ENCODE measurements at regions not wholly inside any gene's neighbourhood (a gene's known extent, or its start where the extent isn't known, plus 50 kb on each side); places are given as distances from the start of the nearest gene placed in this dataset.

DNA sequence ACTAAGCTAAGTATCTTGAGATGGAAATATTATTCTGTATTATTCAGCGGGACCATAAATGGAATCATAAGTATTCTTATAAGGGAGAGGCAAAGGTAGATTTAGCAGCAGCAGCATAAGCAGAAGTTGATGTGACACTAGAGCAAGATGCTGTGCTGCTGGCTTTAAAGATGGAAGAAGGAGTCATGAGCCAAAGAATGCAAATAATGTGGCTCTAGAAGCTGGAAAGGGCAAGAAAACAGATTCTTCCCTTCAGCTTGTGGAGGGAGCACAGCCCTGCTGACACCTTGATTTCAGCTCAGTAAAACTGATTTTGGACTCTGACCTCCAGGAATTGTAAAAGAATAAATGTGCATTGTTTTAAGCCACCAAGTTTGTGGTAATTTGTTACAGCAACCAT lies 144.2 kb upstream of the ANKRD28 start:
- H2AFZ ChIP-seq (ENCODE audit: control insufficient read depth, low read length) = no peak overlapping the region
- H4K20me1 ChIP-seq (ENCODE audit: control insufficient read depth, extremely low read depth, insufficient read depth, low read length) = no peaks in the 10 kb centered on the region
- H3K4me2 ChIP-seq (ENCODE audit: control insufficient read depth, extremely low read depth, insufficient read depth, low read depth, low read length) = no peak overlapping the region
- H3K27me3 ChIP-seq (ENCODE audit: control insufficient read depth, extremely low read depth, insufficient read depth, low read length) = no peaks in the 10 kb centered on the region
- H3K9me3 ChIP-seq (ENCODE audit: control insufficient read depth, low read depth, low read length) = no peaks in the 10 kb centered on the region
- no peak overlapping the region for H3K9ac ChIP-seq (ENCODE audit: control insufficient read depth, extremely low read depth, insufficient read depth, low read length)
- no peak for FAIRE-seq
- H3K4me1 ChIP-seq (ENCODE audit: control insufficient read depth, extremely low read depth, insufficient read depth, low read length) = no peaks in the 10 kb centered on the region
- no peak overlapping the region for H3K4me3 ChIP-seq (ENCODE audit: control insufficient read depth in 2 of 3, extremely low read depth in 1 of 3, insufficient read depth in 2 of 3, low read depth in 1 of 3, low read length in 3 of 3)
- H3K9me1 ChIP-seq (ENCODE audit: control insufficient read depth, extremely low read depth, insufficient read depth, low read length) = no peaks in the 10 kb centered on the region
- dilution Hi-C loops (cut with MboI; ENCODE audit: extremely low pct_ligation_motif_present, low sequenced_read_pairs) = no loop called here
- TF ChIP-seq, protein P1, sequence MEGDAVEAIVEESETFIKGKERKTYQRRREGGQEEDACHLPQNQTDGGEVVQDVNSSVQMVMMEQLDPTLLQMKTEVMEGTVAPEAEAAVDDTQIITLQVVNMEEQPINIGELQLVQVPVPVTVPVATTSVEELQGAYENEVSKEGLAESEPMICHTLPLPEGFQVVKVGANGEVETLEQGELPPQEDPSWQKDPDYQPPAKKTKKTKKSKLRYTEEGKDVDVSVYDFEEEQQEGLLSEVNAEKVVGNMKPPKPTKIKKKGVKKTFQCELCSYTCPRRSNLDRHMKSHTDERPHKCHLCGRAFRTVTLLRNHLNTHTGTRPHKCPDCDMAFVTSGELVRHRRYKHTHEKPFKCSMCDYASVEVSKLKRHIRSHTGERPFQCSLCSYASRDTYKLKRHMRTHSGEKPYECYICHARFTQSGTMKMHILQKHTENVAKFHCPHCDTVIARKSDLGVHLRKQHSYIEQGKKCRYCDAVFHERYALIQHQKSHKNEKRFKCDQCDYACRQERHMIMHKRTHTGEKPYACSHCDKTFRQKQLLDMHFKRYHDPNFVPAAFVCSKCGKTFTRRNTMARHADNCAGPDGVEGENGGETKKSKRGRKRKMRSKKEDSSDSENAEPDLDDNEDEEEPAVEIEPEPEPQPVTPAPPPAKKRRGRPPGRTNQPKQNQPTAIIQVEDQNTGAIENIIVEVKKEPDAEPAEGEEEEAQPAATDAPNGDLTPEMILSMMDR (optimal IDR thresholded peaks at IDR 0.05 in 1 of 3, IDR thresholded peaks at IDR 0.05 in 1 of 3, conservative IDR thresholded peaks at IDR 0.05 in 1 of 3; ENCODE audit: extremely low read depth in 1 of 3, insufficient read depth in 2 of 3, low read length in 3 of 3) = no peak
- no peak for TF ChIP-seq EZH2 (IDR thresholded peaks at IDR 0.05; ENCODE audit: low read length)
- DNase-seq (ENCODE audit: low read depth, low spot score) = no peak
- H3K27ac ChIP-seq (ENCODE audit: control insufficient read depth, insufficient read depth, low read length) = no peak overlapping the region
- H3K36me3 ChIP-seq (ENCODE audit: control insufficient read depth in 2 of 2, extremely low read depth in 1 of 2, insufficient read depth in 2 of 2, low read length in 2 of 2) = no peaks in the 10 kb centered on the region
- no peaks in the 10 kb centered on the region for H3K79me2 ChIP-seq (ENCODE audit: control insufficient read depth, insufficient read depth, low read length)

GRCh38 chr3:15942462-15942861 lies 144.7 kb upstream of the ANKRD28 start:
- Histone ChIP-seq H3K4me1 (ENCODE audit: control insufficient read depth, extremely low read depth, insufficient read depth, low read length) (no peaks in the 10 kb centered on the region), H3K4me2 (ENCODE audit: control insufficient read depth, extremely low read depth, insufficient read depth, low read depth, low read length) (no peak overlapping the region), H3K9me1 (ENCODE audit: control insufficient read depth, extremely low read depth, insufficient read depth, low read length) (no peaks in the 10 kb centered on the region), H3K9me3 (ENCODE audit: control insufficient read depth, low read depth, low read length) (no peaks in the 10 kb centered on the region), H3K4me3 (ENCODE audit: control insufficient read depth in 2 of 3, extremely low read depth in 1 of 3, insufficient read depth in 2 of 3, low read depth in 1 of 3, low read length in 3 of 3) (no peak overlapping the region), H4K20me1 (ENCODE audit: control insufficient read depth, extremely low read depth, insufficient read depth, low read length) (no peaks in the 10 kb centered on the region), H3K36me3 (ENCODE audit: control insufficient read depth in 2 of 2, extremely low read depth in 1 of 2, insufficient read depth in 2 of 2, low read length in 2 of 2) (no peaks in the 10 kb centered on the region), H3K27me3 (ENCODE audit: control insufficient read depth, extremely low read depth, insufficient read depth, low read length) (no peaks in the 10 kb centered on the region), H2AFZ (ENCODE audit: control insufficient read depth, low read length) (no peak overlapping the region), H3K79me2 (ENCODE audit: control insufficient read depth, insufficient read depth, low read length) (no peaks in the 10 kb centered on the region), H3K27ac (ENCODE audit: control insufficient read depth, insufficient read depth, low read length) (no peak overlapping the region), H3K9ac (ENCODE audit: control insufficient read depth, extremely low read depth, insufficient read depth, low read length) (no peak overlapping the region)
- no peak for DNase-seq (ENCODE audit: low read depth, low spot score)
- TF ChIP-seq, protein P1 (optimal IDR thresholded peaks at IDR 0.05 in 1 of 3, IDR thresholded peaks at IDR 0.05 in 1 of 3, conservative IDR thresholded peaks at IDR 0.05 in 1 of 3; ENCODE audit: extremely low read depth in 1 of 3, insufficient read depth in 2 of 3, low read length in 3 of 3) = no peak
- no peak for TF ChIP-seq EZH2 (IDR thresholded peaks at IDR 0.05; ENCODE audit: low read length)
- FAIRE-seq = no peak
- dilution Hi-C loops (cut with MboI; ENCODE audit: extremely low pct_ligation_motif_present, low sequenced_read_pairs) = no loop called here

Measured in keratinocyte (primary cell).